HepG2 (cell line): ENCODE measurements at regions not wholly inside any gene's neighbourhood (a gene's known extent, or its start where the extent isn't known, plus 50 kb on each side); places are given as distances from the start of the nearest gene placed in this dataset.
A peak's percentile ranks its signal among the peaks of the same experiment; 100 is the strongest.

Experiments
- ATAC-seq: fragments of 200-7000 bp; cut with Tn5 transposase; 3 replicates; pipeline ENCODE4 v1.9.1; 2020; ENCODE audit warnings: mild to moderate bottlenecking, moderate library complexity
- BruUV-seq: library from RNA; stranded (reverse); fragments of 400-500 nt; replicated peaks from 2 replicates; lab custom pipeline; 2021; lab: Mats Ljungman, UMichigan
- CTCF ChIA-PET: fragments of 300-600 bp; formaldehyde crosslinking; extraction: SDS; loops from one replicate; lab custom pipeline; 2021; ENCODE audit warnings: low total read pairs, inconsistent platforms, low intra/inter-chr PET ratio; lab: Yijun Ruan, JAX
- POLR2A ChIA-PET: fragments of 350-600 bp; sonication (Branson Sonifier 250); formaldehyde crosslinking; loops from one replicate; lab custom pipeline; 2020; ENCODE audit warnings: antibody characterized with exemption, inconsistent platforms; lab: Yijun Ruan, JAX
- DNase-seq: peaks from one replicate; pipeline ENCODE4 v3.0.0-alpha.2; 2015; ENCODE audit warnings: low spot score
- FAIRE-seq: peaks from 3 replicates; lab custom pipeline; 2011; peaks lifted over from hg19 to GRCh38; lab: Jason Lieb, UNC
- H2AFZ ChIP-seq: one replicate; pipeline ENCODE4 v1.6.1; 2011; ENCODE audit warnings: low read length, inconsistent platforms
- H3K27ac ChIP-seq: fragments of 300-600 bp; 3 replicates; pipeline ENCODE4 v1.8.0; 2011; ENCODE audit warnings: mixed run types, mild to moderate bottlenecking, mixed read lengths, low read length, inconsistent platforms; ENCODE audit not compliant: insufficient read depth; ENCODE audit errors: extremely low read length
- H3K27me3 ChIP-seq, 2 experiments: fragments of 200-600 bp in 1 of 2; 2 replicates in 1 of 2; 3 replicates in 1 of 2; pipeline versions ENCODE4 v1.6.0 to v1.8.0; 2011; ENCODE audit warnings: low read length in 2 of 2, mild to moderate bottlenecking in 2 of 2, moderate library complexity in 2 of 2, inconsistent platforms in 1 of 2; ENCODE audit not compliant: insufficient read depth in 2 of 2, control insufficient read depth in 1 of 2
- H3K36me3 ChIP-seq, 2 experiments: fragments of 200-600 bp in 1 of 2; replicated peaks in 1 of 2; 2 replicates in 1 of 2; 3 replicates in 1 of 2; pipeline versions ENCODE4 v1.5.1 to v1.8.0; 2011; ENCODE audit warnings: low read length in 2 of 2, inconsistent platforms in 1 of 2; ENCODE audit not compliant: insufficient read depth in 2 of 2, control insufficient read depth in 1 of 2
- H3K4me1 ChIP-seq: 2 replicates; pipeline ENCODE4 v1.5.1; 2012; ENCODE audit warnings: low read length, inconsistent platforms; ENCODE audit not compliant: insufficient read depth
- H3K4me2 ChIP-seq: 2 replicates; pipeline ENCODE4 v1.6.0; 2011; ENCODE audit warnings: low read depth, low read length, inconsistent platforms
- H3K4me3 ChIP-seq, 3 experiments: fragments of 200-600 bp in 1 of 3; sonication (generic), shearing (Covaris generic) in 1 of 3; replicated peaks in 1 of 3; 2 replicates each; pipeline ENCODE4 v1.5.1; 2011 to 2016; ENCODE audit warnings: low read length in 3 of 3, inconsistent platforms in 2 of 3, low read depth in 2 of 3, mild to moderate bottlenecking in 2 of 3, control low read depth in 1 of 3, mixed read lengths in 1 of 3; ENCODE audit not compliant: insufficient read depth in 1 of 3
- H3K79me2 ChIP-seq: one replicate; pipeline ENCODE4 v1.6.1; 2011; ENCODE audit warnings: low read length, inconsistent platforms; ENCODE audit not compliant: insufficient read depth
- H3K9ac ChIP-seq: 2 replicates; pipeline ENCODE4 v1.6.0; 2011; ENCODE audit warnings: mild to moderate bottlenecking, low read depth, low read length, inconsistent platforms; ENCODE audit not compliant: insufficient read depth
- H3K9me3 ChIP-seq: 2 replicates; pipeline ENCODE4 v1.5.1; 2012; ENCODE audit warnings: mild to moderate bottlenecking, low read length
- H4K20me1 ChIP-seq: 2 replicates; pipeline ENCODE4 v1.6.0; 2011; ENCODE audit warnings: inconsistent platforms, mild to moderate bottlenecking, low read length, moderate library complexity; ENCODE audit not compliant: insufficient read depth
- BHLHE40 ChIP-seq: IDR thresholded peaks from 2 replicates; pipeline ENCODE4 v1.6.1; 2011; ENCODE audit warnings: low read length, improper control_type of control experiment
- DBP ChIP-seq: sonication (generic); formaldehyde crosslinking; IDR thresholded peaks from 2 replicates; pipeline ENCODE4 v1.4.0; 2020; ENCODE audit warnings: missing genetic modification reagents; ENCODE audit errors: not compliant biosample characterization
- HMGXB3 ChIP-seq: sonication (generic); formaldehyde crosslinking; IDR thresholded peaks from 2 replicates; pipeline ENCODE4 v1.4.0; 2020; ENCODE audit warnings: missing genetic modification reagents, borderline replicate concordance
- HNRNPH1 ChIP-seq: fragments of 200-400 bp; formaldehyde crosslinking; optimal IDR thresholded peaks from 2 replicates; pipeline ENCODE3; 2017; ENCODE audit warnings: mild to moderate bottlenecking, low read depth, low read length
- KLF15 ChIP-seq: sonication (generic); formaldehyde crosslinking; IDR thresholded peaks from 2 replicates; pipeline ENCODE4 v1.8.1; 2023; ENCODE audit warnings: borderline replicate concordance, mild to moderate bottlenecking, inconsistent platforms, missing genetic modification reagents, mixed read lengths
- MIXL1 ChIP-seq: IDR thresholded peaks from 2 replicates; pipeline ENCODE4 v1.6.1; 2016
- NCOA5 ChIP-seq: sonication (generic); formaldehyde crosslinking; IDR thresholded peaks from 2 replicates; pipeline ENCODE4 v1.4.0; 2020; ENCODE audit warnings: missing genetic modification reagents
- SP140L ChIP-seq: sonication (generic); formaldehyde crosslinking; IDR thresholded peaks from 2 replicates; pipeline ENCODE4 v1.4.0; 2020; ENCODE audit warnings: missing genetic modification reagents, borderline replicate concordance
- ZBTB3 ChIP-seq: sonication (generic); formaldehyde crosslinking; IDR thresholded peaks from 2 replicates; pipeline ENCODE4 v1.4.0; 2020; ENCODE audit warnings: low read depth, mild to moderate bottlenecking, moderate library complexity, missing genetic modification reagents, borderline replicate concordance
- ZFP36L2 ChIP-seq: sonication (generic); formaldehyde crosslinking; IDR thresholded peaks from 2 replicates; pipeline ENCODE4 v1.4.0; 2020; ENCODE audit warnings: missing genetic modification reagents
- ZNF274 ChIP-seq: sonication (generic); formaldehyde crosslinking; IDR thresholded peaks from 2 replicates; pipeline ENCODE4 v1.5.1; 2020; ENCODE audit warnings: mild to moderate bottlenecking, missing genetic modification reagents
- ZNF335 ChIP-seq: sonication (generic); formaldehyde crosslinking; IDR thresholded peaks from 2 replicates; pipeline ENCODE4 v1.4.0; 2020; ENCODE audit warnings: missing genetic modification reagents
- ZNF660 ChIP-seq: sonication (generic); formaldehyde crosslinking; IDR thresholded peaks from 2 replicates; pipeline ENCODE4 v1.5.1; 2020; ENCODE audit warnings: mild to moderate bottlenecking, low read depth, missing genetic modification reagents, borderline replicate concordance
- ZNF720 ChIP-seq: sonication (generic); formaldehyde crosslinking; IDR thresholded peaks from 2 replicates; pipeline ENCODE4 v1.4.0; 2020; ENCODE audit warnings: missing genetic modification reagents
- ZSCAN9 ChIP-seq: IDR thresholded peaks from 2 replicates; pipeline ENCODE4 v1.6.1; 2016; ENCODE audit warnings: borderline replicate concordance
- WGBS: methylation state at CpG from one replicate; pipeline ENCODE4 v1.1.6; 2017; ENCODE audit warnings: low lambda C conversion rate; 5-methylcytosine and 5-hydroxymethylcytosine counted together
- in situ Hi-C: cut with HindIII; loops from 2 replicates; pipeline ENCODE4 v1.10.0; 2017; ENCODE audit warnings: low pct_unique_long_range_greater_than_20kb; ENCODE audit not compliant: extremely low pct_ligation_motif_present
- intact Hi-C: fragments of 100-400 bp; cut with micrococcal nuclease; formaldehyde crosslinking; loops from one replicate; pipeline ENCODE4 v1.10.0; 2022; ENCODE audit not compliant: unreplicated experiment
- TF ChIP-seq, protein P1 (sequence below): sonication (generic); formaldehyde crosslinking; IDR thresholded peaks from 2 replicates; pipeline ENCODE4 v1.4.0; 2020; ENCODE audit warnings: mild to moderate bottlenecking, missing genetic modification reagents
- TF ChIP-seq, protein P2 (sequence below): sonication (generic); formaldehyde crosslinking; IDR thresholded peaks from 2 replicates; pipeline ENCODE4 v1.5.0; 2020; ENCODE audit warnings: mild to moderate bottlenecking, low read depth, missing genetic modification reagents, borderline replicate concordance

DNA sequence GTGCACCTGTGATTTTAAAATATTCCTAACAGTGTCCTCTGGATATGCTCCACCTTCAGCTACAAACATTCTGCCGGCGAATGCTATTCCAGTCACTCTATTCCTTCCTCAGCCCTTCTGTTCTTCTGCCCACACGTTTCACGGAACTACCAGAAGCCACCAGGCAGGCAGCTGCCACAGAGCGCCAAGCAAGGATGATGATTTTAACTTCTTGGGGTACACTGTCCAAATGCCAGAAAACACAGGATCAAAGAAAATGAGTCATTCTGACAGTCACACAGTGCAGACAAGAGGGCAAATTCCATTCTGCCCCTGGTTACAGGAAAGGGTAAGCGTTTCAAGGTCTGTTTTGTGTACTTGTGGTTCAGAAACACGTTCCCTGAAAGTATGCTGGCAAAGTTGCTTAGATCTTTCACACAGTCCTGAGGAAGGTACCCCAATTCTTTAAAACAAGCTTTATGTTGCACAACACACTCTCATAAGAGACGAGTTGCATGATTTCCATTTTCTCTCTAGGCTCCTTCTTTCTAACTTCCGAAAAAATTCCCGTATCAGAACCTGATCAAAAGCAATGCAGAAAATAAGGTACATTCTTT is 508.3 kb upstream of the PKN2 start:
- ChIA-PET POLR2A (interaction anchor here (0.9 to 1.6 kb wide), 5 partner anchors 13 to 847 kb away, joined by 3 to 9 read pairs (median 4); partner anchors contain the start of genes GTF2B and LMO4), CTCF (no interaction called here)
- Histone ChIP-seq H3K9me3 (no peaks in the 10 kb centered on the region), H3K4me3 (peak overlapping the region; percentile 20 to 41 (median 32); a peak in 4 of 6 replicates), H4K20me1 (no peaks in the 10 kb centered on the region), H3K79me2 (no peaks in the 10 kb centered on the region), H2AFZ (no peak overlapping the region), H3K9ac (peak overlapping the region; percentile 87), H3K27ac (peak overlapping the region; percentile 99), H3K4me1 (peaks cover 87% of the 10 kb centered on the region), H3K36me3 (no peaks in the 10 kb centered on the region), H3K27me3 (no peaks in the 10 kb centered on the region), H3K4me2 (peak overlapping the region; percentile 80)
- WGBS: 0% methylated on average over 9 of the region's 10 CpGs
- in situ Hi-C loops (loop anchor here (5.0 kb wide), 1 partner anchor 378 kb away; no protein-coding TSS in a partner anchor), intact Hi-C loops (loop anchor here (2.0 to 10.0 kb wide), 4 partner anchors 61 to 509 kb away; partner anchors contain the start of gene PKN2)
- ATAC-seq: peak; percentile 93
- peak; percentile 95 for FAIRE-seq
- peak; percentile 99 for DNase-seq
- BruUV-seq: no TSS peak
- TF ChIP-seq SP140L: 0 out of 2 replicates have a peak, but pooled peaks have one; percentile 38
- TF ChIP-seq ZNF335 (CRISPR knock-in tag): peak; percentile 84
- TF ChIP-seq KLF15 (CRISPR knock-in tag): no peak
- TF ChIP-seq BHLHE40: peak; percentile 57; the same call in 1 of the 2 replicates
- no peak for TF ChIP-seq ZNF660 (CRISPR knock-in tag)
- TF ChIP-seq HNRNPH1: no peak
- peak; percentile 96 for TF ChIP-seq ZSCAN9 (CRISPR knock-in tag)
- TF ChIP-seq NCOA5 (CRISPR knock-in tag): no peak
- TF ChIP-seq, protein P1, sequence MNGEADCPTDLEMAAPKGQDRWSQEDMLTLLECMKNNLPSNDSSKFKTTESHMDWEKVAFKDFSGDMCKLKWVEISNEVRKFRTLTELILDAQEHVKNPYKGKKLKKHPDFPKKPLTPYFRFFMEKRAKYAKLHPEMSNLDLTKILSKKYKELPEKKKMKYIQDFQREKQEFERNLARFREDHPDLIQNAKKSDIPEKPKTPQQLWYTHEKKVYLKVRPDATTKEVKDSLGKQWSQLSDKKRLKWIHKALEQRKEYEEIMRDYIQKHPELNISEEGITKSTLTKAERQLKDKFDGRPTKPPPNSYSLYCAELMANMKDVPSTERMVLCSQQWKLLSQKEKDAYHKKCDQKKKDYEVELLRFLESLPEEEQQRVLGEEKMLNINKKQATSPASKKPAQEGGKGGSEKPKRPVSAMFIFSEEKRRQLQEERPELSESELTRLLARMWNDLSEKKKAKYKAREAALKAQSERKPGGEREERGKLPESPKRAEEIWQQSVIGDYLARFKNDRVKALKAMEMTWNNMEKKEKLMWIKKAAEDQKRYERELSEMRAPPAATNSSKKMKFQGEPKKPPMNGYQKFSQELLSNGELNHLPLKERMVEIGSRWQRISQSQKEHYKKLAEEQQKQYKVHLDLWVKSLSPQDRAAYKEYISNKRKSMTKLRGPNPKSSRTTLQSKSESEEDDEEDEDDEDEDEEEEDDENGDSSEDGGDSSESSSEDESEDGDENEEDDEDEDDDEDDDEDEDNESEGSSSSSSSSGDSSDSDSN: peak; percentile 51; the same call in 1 of the 2 replicates
- TF ChIP-seq ZFP36L2 (CRISPR knock-in tag): 0 out of 2 replicates have a peak, but pooled peaks have one; percentile 73
- TF ChIP-seq MIXL1 (CRISPR knock-in tag): peak; percentile 96
- TF ChIP-seq, protein P2, sequence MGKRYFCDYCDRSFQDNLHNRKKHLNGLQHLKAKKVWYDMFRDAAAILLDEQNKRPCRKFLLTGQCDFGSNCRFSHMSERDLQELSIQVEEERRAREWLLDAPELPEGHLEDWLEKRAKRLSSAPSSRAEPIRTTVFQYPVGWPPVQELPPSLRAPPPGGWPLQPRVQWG: no peak
- no peak for TF ChIP-seq ZNF720 (CRISPR knock-in tag)
- TF ChIP-seq HMGXB3 (CRISPR knock-in tag): peak; percentile 88; the same call in 1 of the 2 replicates
- no peak for TF ChIP-seq DBP (CRISPR knock-in tag)
- TF ChIP-seq ZNF274 (CRISPR knock-in tag): no peak
- no peak for TF ChIP-seq ZBTB3 (CRISPR knock-in tag)
